NCI-H146 treated with DMSO at 0.1 percent for 48 hours (cell line): ENCODE measurements at regions not wholly inside any gene's neighbourhood (a gene's known extent, or its start where the extent isn't known, plus 50 kb on each side); places are given as distances from the start of the nearest gene placed in this dataset.
"Not testable (repeated sequence)": the region's sequence is repeated elsewhere in the genome, so short reads cannot be mapped to it uniquely, and the experiment has no call there.

ENCODE experiments used
- DNase-seq: peaks from one replicate; lab custom pipeline; 2025; ENCODE audit not compliant: unreplicated experiment; lab: John Stamatoyannopoulos, UW

DNA sequence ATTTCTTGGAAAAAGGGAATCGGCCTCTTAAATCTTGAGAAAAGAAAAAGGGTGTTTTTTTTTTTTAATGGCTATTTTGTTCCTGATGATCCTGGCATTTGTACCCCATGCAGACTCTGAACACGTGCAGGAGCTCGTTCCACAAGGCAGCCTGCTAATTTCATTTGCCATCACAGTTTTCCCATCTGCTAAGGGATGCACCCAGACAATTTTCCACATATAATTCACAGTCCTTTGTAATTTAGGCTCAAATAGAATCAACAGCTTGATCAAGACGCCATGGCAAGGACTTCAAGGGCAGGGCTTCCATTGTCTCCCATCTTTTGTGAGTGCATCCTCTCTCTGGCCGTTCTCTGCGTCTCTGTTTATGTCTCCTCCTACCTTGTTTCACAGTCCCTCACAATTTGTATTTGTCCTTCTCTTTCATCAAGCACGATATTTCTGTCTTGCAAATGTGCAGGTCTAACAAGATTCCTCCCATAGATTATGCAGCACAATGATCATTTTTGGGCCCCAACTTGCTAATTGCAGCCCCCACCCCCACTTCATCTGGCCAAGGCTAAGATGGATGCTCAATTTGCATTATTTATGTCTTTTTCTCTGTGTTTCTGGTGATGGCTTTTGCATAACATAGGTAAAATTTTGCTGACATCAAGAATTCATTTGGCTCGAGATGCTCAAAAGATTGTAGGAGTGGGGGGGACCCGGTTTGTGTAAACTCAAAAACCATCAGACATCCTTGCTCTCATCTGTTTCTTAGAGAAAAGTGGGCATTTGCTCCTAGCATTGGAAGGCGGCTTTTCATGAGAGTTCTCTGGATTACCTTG is 356.0 kb upstream of the NPVF start:
- DNase-seq: no peak

DNA sequence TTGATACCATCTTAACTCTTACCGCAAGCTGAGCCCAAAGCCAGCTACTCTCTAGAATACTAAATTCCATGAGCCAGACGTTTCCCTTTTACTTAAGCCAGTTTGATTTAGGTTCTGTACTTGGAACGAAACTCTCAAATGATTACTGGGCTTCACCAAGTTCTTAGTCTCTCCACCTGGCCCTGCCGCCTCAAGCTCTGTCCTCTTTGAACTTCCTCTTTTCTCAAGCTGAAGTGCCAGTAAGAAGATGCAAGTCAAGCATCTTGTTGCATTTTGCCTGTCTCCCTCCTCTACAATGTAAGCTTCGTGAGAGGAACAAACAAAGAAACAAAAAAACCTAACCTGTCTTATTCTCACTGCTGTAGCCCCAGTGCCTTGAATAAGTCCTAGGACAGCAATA is 358.2 kb upstream of the NPVF start:
- DNase-seq: no peak

DNA sequence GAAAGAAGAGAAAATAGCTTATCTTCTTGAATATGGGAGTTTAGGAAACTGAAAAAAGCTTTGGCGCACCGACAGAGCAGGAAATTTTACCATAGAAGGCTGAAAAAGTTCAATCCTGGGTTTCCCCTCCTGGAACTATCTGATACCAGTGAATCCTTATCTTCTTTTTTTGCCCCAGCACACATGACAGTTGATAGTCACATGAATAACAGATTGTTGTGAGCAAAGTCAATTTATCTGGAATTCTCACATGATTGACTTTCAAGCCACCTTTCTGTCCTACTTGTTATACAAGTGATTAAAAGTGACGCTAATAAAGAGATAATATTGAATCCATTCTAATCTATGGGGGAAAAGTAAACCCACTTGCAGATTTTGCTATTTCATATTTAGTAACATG is 365.8 kb upstream of the NPVF start:
- DNase-seq: no peak

DNA sequence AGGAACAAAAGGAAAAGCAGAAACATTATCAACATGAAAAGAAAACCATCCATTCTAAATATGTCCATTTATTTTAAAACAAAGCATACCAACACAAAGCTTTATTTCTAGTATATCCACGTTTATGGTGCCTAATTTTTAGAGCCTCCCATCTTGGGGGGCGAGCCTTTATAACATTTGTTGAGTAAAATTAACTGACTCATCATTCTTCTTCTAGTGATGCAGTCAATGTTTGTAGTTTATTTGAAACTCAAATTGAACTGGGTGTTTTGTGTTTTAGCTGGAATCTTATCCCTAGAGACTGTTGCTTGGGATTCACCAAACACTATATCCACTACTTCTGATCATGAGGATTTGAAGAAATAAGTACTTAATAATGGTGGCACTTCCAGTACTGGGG is 366.4 kb upstream of the NPVF start:
- DNase-seq: no peak

DNA sequence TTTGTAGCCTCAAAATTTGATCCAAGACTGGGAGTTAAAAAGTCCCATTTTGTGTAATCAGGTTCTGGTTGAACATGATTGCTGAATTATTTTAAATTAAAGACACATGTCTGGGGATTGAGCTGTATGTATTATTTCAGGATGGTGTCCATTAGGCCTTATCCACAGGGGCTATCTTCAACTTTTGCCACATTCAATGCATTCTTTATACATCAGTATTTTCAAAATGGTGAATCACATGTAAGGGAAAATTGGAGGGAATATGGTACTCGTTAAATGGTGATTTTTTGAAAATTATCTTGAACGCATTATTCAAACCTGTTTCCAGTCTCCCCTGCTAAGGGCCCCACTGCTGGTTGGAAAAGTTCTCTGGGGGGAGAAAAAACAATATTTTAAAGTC is 367.7 kb upstream of the NPVF start:
- DNase-seq: no peak

- DNase-seq: no peak
These were observed 368.2 kb upstream of the NPVF start for GRCh38 chr7:25596443-25596842.

DNA sequence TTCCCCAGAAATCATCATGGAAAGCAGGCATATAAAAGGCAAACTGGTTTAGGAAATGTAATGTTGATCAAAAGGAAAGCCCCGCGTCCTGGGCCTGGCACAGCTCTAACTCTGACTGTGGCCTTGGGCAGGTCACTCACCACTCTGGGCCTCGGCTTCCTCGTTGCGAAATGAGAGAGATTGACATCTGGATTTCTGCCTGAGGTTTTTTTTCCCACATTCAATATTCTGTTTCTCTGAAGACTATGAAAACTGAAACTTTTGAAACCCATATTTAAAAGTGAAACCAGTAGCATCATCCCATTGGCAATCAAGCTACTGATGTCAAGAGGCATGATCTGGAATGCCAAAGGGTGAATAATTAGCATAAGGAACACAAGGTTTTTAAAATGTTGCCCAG is 369.7 kb upstream of the NPVF start:
- no peak for DNase-seq

DNA sequence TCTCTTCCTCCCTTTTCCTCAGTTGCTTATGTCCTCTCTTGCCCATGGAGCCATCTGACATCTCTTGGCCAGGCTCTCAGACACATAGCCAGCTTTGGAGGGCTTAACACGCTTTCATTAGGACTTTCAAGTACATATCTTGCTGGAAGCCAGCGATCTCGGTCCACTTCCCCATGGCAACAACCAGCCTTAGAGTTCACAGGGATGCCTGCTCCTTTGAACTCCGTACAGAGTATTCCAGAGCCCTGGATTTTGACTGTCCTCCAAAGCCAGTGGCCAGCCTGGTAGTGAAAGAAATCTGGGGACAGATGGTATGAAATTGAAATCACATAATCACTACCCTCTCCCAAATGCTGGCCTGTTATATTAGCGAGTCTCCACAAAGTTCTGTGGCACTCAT is 370.5 kb upstream of the NPVF start:
- no peak for DNase-seq

DNA sequence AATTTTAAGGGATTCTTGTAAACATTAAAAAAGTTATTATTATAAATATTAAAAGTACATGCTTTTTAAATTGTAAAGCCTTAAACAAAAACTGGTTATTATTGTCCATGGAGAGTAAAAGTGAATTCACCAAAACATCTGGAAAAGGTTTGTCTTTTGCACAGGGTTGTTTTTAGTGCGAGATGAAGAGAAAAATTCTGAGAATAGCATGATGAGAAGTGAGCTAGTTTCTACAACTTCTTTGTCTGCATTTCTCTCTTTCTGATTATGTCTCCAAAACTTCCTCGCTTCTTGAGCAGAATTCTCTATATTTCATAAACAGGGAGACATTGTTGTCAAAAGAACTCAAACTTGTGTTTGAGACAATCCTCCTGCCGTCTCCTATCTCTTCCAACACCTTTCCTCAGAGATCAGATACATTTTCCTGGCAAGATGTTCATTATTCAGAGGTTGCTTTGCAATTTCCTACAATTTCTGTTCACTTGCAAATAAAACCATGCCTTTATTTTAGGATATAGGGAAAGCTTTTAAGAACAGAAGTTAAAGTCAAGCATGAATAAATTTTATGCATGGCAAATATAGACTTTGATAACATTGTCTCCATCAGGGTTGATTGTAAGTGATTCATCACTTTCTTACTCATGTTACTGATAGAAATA is 372.1 kb upstream of the NPVF start:
- no peak for DNase-seq

DNA sequence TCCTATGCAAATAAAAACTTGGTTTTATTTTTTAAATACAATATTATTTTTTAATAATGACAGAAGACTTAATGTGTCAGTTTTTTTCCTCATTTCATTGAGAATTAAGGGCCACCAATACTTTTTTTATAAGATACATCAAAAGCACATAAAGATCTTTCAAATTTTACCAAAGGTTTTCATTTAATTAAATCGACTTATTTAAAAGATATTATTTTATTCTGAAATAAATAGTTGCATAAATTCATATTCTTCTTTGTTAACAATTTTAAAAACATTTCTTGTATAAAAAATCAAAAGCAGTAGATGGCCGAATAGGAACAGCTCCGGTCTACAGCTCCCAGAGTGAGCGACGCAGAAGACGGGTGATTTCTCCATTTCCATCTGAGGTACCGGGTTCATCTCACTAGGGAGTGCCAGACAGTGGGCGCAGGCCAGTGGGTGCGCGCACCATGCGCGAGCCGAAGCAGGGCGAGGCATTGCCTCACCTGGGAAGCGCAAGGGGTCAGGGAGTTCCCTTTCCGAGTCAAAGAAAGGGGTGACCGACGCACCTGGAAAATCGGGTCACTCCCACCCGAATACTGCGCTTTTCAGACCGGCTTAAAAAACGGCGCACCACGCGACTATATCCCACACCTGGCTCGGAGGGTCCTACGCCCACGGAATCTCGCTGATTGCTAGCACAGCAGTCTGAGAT is 374.6 kb upstream of the NPVF start:
- not testable (repeated sequence) for DNase-seq

- DNase-seq: not testable (repeated sequence)
These were observed 375.1 kb upstream of the NPVF start for GRCh38 chr7:25603427-25603740.

DNA sequence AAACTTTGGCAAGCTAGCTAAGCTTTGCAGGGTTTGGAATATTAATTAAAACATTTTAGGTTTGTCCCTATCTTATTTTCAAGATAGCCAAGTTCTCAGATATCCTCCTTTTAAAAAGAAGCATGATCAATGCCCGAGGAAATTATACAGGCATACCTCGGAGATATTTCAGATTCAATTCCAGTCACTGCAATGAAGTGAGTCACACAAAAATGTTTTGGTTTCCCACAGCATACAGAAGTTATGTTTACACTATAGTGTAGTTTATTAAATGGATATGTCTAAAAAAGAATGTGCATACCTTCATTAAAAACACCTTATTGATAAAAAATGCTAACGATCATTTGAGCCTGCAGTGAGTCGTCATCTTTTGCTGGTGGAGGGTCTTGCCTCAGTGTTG is 382.9 kb upstream of the NPVF start:
- DNase-seq: no peak

GRCh38 chr7:25613912-25614311 is 385.6 kb upstream of the NPVF start:
- DNase-seq: no peak

GRCh38 chr7:25614415-25614814 is 386.1 kb upstream of the NPVF start:
- DNase-seq: no peak

DNA sequence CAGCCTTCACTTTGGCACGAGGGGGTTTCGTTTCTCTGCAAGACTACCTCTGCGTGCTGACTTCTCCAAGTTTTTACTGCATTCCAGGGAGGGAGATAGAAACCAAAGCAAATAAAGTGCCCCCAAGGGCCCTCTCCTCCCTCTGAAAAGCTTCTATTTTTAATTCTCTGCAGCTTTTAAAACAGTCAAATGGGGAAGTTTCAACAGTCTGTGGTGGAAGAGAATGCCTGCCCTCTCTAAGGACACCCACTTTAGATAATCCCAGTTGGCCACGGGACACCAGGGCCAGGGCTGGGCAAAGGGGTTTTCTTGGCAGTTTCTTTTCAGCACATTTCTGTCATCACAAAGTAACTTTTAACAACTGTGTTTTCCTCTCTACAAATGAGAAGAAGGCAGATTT is 386.7 kb upstream of the NPVF start:
- DNase-seq: no peak

DNA sequence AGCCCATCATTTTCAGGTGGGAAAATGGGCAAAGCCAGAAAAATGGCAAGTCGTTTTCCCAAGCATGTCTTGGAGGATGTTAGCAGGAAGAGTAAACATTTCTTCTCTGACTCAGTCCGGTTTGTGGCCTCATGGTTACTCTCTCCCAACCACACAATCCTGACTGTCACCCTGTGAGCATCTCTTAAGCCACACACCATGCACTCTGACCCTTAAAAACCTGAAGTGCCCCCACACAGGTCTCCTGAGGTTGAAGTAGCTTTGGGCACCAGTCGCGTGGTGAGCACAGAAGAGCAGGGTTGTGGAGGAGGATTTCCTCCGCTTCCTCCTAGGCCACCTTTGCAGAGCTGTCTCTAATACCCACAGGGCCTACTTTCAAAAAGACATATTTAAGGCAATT is 387.3 kb upstream of the NPVF start:
- DNase-seq: no peak

DNA sequence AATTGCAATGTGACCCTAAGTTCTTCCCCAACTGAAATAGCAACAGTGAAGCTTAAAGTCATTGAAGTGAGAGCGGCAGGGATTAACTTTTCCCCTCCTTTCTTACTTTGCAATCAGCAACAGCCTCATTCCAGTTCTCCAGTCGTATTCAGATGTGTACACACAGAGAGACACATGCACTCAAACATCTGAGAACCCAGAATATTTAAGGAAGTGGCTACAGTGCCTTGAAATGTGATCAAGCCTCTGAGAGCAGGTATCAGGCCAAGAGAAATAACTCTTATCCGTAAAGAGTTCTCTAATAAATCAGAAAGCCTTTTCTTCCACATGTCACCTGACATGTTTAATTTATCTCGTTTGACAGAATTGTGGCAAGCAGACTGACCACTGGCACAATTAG is 388.9 kb upstream of the NPVF start:
- DNase-seq: no peak

GRCh38 chr7:25617673-25618072 is 389.4 kb upstream of the NPVF start:
- DNase-seq: no peak

DNA sequence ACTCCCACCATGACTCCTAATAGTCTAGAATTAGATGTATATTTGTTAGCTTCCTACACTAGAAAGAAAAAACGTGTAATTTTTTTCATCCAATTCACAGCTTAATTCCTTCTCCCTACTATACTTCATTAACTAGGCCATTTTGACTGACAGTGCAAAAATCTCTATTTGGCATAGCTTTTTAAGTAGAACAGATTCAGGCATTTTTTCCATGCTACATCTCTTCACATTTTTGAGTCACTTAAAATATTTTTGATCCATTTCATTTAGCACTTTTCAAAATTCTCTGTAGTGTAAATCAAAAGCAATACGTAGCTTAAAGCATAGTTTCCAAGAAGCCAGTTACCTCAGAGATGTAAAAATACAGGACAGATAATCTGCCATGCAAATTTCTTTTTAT is 391.1 kb upstream of the NPVF start:
- no peak for DNase-seq

GRCh38 chr7:25619963-25620799 is 391.9 kb upstream of the NPVF start:
- no peak for DNase-seq

- DNase-seq: no peak
These were observed 393.7 kb upstream of the NPVF start for GRCh38 chr7:25621993-25622392.
